ENCODE measurements at regions not wholly inside any gene's neighbourhood (a gene's known extent, or its start where the extent isn't known, plus 50 kb on each side); places are given as distances from the start of the nearest gene placed in this dataset.

DNA sequence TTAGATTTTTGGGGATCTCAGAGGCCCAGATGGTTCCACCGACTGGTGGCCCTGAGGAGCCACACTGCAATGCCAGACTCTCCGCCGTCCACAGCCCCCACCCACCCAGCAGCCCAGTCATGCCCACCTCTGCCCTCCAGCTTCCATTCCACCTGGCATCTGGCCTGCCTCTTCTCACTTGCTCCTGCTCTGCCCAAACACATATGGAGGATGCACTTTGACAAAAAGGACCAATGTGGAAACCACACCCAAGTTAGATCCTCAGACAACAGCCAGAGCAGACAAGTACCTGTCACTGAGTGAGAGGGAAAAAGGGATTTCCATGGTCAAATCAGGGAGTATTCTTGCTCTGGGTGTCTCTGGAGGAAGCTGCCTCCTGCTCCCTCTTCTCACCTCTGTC, 120.6 kb upstream of the NXT1 start:
- no peak for DNase-seq

DNA sequence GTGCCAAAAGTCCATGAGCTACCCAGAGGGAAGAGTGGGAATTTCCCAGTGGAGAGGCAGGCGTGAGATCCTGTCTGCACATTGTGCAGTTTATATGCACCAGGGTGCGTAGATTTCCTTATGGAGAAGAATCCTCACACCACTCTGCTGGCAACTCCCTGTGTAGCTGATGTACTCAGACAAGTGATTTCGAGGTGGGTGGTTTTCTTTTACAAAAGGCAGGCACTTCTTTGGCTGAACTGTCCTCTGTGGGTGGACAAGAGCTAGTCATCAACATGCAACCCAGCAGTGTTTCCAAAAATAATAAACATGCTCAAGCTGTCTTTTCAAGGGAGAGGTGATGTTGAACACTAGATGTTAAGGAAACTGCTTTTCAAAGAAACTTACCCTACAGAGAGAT, 121.7 kb upstream of the NXT1 start:
- DNase-seq: no peak

DNA sequence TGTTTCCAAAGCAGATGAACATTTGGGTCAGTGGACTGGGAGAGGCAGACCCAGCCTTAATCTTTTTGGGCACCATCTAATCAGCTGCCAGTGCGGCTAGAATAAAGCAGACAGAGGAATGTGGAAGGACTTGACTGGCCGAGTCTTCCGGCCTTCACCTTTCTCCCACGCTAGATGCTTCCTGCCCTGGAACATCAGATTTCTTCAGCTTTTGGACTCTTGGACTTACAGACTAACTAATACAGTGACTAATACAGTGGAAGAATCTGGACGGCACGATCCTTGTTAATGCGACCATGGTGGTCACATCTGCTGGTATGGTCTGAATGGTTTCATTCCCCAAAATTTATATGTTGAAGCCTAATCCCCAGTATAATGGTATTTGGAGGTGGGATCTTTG, 122.6 kb upstream of the NXT1 start:
- no peak for DNase-seq

DNA sequence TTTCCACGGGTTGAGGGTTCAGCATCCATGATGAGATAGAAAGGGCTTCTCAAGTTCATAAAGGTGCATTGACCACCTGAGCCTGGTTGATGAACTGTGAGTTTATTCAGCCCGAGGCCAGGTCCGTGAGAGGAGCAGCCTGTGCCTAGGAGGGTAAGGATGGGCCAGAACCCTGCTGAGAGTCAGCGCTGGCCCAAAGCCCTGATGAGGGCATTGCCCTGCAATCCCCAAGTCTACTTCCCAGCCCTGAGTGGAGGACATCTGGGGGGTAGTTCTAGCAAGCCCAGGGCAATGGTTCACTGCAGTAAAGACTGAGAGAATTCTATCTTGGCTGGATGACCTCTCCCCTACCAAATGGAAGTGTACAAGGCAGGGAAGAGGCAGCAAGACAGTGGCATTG, 123.3 kb upstream of the NXT1 start:
- DNase-seq: no peak

DNA sequence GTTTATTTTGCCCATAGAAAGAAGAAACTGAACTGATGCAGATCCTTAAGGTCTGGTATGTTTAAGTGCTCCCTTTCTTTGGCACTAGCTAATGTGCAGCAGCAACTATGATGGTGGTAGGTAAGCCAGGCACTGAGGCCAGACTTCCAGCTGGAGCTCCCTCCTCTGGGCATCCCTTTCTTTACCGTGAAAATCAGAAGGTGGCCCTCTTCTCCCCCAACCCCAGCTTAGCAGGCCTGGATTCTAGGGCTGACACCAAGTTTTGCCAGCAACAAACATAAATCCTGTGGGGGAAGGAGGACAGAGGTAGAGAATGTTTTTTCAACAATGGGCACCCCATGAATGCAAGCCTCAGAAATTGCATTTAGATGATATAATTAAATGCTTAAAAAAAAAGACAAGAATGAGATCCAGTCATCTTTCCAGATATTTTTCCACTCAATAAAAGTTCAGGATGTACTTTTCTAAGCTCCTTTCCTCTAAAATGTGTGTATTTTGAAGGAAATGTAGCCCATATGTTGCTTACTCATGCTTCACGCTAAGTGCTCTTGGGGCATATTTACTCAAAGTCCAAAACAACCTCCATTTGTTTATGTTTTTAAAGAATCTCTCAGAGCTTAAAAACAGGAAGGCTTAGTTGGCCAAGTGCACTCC, 123.9 kb upstream of the NXT1 start:
- DNase-seq: no peak

DNA sequence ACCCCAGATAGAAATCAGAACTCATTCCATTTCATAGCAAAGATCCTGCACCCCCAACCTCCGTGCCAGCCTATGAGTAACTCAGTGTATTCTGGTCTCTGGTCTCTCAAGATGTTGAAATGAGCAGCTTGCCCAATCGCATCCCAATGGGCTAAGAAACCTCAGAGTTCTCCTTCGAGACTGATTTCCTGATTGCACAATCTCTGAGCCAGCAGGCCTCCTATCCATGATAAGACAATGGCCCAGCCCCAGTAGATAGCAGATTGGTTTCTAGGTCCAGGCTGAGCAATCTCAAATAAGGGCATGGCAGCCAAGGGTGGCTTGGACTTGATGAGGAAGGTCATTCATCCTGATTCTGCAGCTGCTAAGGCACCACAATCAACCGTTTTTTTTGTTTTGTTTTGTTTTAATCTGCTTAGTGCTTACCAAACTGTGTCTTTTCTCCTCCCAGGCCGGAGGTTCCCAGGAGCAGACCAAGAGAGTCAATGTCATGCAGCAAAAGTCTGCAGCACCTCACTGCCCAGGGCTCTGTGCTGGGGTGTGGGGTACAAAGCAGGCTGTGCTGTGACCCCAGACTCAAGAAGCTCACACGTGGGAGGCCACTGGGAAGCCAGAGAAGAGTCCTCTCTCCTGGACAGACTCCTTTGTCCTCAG, 125.1 kb upstream of the NXT1 start:
- DNase-seq: peak; percentile 1

DNA sequence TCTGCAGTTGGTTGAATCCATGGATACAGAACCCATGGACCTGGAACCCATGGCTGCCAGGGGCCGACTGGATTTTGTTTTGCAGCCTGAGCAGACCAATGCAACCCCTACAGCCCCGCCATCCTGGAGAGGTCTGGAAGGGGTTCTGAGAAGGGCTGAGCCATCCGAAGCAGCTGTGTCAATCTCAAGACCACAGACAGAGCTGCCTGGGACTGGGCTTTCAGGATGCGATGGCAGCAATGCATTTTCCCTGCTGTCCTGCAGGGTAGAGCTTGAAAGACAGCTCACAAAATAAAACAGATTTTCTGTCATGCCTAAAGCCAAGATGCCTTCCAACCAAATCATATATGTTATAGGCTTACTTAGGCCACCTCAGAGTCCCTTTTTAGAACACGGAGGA, 125.8 kb upstream of the NXT1 start:
- DNase-seq: no peak

DNA sequence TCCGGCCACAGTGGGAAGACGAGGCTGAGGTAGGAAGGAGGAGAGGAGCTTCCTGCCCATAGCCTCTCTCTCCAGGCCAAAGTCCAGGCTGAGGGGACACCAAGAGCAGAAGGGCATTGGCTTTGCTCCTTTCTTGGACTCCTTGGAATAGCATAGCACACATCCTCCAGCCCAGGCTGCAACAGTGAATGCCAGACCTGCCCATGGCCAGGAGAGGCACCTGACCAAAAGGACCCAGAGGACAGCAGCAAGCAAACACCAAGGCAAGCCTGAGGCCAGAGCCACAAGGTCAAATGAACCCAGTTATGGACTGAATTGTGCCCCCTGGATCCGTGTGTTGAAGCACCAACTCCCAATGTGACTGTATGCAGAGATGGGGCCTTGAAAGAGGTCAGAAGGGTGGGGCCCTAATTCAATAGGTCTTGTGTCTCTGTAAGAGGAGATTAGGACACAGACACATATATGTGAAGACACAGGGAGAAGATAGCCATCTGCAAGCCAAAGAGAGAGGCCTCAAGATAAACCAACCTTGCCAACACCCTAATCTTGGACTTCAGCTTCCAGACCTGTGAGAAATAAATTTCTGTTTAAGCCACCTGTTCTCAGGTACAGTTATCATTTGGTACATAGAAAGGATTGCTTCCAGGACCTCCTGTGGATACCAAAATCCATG, 126.5 kb upstream of the NXT1 start:
- DNase-seq: no peak

DNA sequence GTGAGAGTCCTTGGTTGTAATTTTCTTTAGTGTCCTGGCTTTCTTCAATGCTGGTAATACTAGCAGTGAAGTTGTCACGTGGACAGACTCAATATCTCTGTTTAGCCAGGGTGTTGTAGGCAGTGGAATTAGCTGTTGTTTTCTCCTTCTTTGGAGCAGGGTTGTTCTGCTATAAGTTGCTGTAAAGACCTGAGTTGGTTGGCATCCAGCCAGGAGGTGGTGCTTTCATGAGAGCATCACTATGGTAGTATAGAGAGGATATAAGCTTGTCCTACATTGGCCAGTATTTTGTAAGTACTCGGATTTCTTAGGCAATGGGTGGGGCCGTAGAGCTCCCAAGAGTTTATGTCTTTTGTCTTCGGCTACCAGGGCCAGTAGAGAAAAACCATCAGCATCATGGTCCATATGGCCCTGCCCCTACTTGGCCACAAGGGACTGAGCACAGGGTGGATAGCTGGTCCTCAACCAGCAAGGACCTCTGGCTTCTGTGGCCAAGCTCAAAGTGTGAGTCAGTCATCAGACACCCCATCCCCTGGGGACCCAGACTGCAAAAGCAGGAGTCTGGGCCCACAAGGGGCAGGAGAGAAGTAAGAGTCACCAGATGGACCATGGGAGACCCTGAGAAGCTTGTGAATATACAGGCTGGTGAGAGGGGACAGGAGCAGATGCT, 127.9 kb upstream of the NXT1 start:
- DNase-seq: no peak

DNA sequence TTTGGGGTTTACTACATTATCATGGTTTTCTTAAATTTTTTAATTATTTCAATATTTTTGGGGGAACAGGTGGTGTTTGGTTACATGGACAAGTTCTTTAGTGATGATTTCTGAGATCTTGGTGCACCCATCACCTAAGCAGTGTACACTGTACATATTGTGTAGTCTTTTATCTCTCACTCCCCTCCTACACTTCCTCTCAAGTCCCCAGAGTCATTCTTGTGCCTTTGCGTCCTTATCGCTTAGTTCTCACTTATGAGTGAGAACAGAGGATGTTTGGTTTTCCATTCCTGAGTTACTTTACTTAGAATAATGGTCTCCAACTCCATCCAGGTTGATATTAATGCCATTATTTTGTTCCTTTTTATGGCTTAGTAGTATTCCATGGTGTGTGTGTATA, 130.9 kb upstream of the CD93 start:
- no peak for DNase-seq

DNA sequence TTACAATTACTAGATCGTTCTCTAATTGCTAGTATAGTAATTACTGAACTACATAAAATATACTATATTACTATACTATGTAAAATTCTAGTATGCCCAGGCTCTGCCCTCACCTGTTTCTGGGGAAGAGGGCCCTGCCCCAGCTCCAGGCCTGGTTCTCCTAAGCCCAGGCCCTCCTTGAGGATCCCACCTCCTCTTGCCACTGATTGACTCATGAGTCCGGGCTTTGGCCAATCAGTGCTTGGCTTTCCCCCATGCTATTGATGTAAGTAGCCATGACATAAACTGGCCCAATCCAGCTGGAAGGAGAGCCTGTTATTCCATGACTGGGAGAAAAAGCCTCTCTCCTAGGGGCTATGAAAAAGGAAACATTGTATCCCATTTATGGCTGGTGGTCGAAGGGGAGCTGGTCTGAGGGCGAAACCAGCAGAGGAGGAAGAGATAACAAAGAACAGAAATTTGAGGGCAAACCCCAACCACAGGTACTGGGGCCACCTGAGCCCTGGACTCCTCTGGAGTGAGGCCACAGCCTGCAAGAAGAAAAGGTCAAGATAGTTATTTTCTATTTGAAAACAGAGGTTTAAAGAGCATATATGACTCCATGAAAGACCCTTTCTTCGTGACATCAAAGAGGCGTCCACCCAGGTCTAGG, 129.3 kb upstream of the CD93 start:
- DNase-seq: no peak

DNA sequence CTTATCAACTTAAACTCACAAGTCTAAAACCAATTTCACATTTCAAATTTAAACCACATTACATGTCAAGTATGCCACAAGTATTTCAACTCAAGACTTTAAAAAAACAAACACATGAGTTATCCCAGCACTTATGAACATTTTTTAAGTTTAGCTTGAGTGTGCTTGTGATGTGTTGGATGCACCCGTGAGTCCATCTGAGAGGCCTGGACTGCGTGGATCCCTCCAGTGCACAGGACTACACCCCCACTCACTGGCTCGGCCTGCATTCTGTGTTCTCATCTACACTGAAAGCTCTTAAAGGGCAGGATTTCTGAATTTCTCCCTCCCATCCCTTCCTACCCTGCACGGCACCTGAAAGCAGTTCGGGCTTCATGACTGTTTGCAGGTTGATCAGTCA, 128.8 kb upstream of the CD93 start:
- DNase-seq: no peak

DNA sequence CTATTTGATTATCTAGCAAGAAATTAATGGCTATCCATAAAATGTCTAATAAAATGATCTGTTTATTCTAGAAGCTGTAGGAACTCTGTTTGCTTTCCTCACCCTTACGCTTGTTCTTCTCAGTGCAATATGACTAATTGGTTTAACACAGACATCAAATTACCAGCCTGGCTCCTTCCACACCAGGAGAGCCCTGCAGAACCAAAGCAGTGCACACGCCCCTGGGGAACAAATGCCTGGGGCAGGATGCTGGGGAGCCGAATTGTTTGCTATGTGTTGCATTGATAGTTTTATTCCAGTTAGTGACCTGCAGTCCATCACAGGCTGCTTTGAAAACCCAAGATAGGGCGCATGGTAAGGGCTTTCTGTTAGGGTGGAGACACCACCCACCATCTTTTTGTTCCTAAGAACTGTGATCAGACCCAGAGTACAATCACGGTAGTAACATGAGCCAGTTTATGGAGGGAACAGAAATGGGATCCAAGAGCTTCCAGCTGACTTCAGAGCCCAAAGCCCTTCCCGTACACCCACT, 126.4 kb upstream of the CD93 start:
- DNase-seq: no peak

DNA sequence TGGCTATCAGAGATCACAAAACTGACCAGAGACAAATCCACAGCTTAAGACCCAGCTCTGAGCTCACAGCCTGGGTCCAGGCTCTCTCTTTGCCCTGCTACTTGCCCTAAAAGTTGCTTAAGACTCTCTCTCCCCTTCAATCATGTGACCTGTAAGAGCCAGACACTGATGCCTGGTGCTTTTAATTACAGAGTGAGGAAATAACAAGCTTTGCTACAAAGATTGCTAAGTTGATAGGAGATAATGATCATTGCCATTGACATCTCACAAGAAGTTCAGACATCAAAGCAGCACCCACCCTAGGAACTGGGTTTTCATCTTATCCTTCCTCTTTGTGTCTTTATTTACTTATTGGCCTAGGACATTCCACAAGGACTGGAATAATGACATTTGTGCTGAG, 125.9 kb upstream of the CD93 start:
- no peak for DNase-seq

DNA sequence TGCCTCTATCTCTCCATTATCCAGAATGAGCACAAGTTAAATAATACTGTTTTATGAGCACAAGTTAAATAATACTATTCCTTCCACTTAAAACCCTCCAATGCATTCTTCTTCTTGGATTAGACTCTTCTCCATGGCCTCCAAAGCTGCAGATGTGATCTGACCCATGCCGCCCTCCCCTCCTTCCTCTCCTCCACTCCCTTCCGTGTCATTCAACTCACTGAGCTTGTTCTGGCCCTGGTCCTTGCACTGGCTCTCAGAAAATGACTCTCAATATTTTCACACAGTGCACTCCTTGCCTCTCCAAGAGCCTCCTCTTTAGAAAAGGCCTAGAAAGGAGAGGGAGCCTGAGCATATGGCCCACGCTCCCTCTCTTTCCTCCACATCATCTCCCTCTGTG, 125.0 kb upstream of the CD93 start:
- DNase-seq: no peak

DNA sequence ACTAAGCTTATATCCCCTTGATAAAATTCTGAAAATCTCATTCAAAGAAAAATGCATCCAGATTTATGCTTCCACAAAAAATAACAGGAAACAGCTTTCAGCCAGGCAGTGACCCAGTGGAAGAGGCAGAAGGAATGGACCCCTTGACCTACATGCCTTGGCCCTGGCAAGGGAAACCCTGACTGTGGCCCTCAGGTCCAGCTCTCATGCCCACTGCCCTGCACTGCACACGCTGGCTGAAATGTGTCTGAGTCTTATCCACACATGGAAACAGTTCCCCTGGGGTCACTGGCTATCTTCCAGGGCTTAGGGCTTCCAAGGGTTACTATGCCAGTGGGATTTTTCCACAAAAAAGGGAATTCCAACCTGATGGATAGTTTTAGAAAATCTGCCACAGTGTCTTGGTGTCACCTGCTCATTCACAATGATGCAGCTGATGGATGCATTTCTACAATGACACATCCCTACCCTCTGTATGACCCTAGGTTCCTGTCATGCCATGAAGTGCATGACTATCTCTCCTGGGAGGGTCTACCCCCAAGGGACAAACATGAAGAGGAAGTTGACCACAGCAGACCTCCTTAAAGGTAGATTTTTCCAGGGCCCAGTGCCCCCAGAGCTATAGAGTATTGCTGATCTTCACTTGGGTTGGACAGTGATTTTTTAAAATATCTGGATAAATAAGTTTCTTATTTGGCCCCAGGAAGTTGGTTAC, 121.9 kb upstream of the CD93 start:
- no peak for DNase-seq

DNA sequence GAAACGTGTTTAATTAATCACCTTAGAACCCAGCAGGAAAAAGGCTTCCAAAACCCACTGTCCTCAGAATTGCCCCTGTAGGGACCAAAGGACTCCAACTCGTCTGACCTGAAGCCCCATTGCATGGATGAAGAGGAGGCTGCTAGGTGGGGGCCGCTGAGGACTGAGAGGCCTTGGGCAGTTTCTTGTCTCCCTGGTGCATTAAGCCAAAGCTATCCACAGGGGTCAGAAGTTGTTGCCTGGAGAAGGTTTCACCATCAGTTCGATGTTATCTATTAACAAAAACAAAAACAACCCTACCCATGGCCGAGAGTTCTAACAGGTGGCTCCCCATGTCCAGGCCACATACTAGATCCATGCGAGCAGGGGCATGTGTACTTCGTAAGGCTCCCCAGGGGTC, 120.9 kb upstream of the CD93 start:
- no peak for DNase-seq

DNA sequence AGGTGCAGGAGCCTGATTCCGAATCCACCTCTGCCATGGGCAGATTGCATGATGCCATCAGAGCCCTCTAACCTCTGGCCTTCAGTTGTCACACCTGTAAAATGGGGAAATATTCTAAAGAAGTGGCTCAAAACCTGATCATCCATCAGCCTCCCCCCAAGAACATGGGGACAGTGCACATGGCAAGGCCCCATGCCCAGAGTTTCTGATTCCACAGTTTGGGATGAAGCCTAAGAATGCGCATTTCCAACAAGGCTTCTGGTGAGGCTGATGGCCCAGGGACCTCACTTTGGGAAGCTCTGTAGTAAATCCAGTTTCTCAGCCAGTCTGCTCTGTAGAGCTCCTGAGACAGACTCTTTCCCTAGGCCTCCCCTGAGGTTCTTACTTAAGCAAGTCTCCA, 119.9 kb upstream of the CD93 start:
- no peak for DNase-seq

DNA sequence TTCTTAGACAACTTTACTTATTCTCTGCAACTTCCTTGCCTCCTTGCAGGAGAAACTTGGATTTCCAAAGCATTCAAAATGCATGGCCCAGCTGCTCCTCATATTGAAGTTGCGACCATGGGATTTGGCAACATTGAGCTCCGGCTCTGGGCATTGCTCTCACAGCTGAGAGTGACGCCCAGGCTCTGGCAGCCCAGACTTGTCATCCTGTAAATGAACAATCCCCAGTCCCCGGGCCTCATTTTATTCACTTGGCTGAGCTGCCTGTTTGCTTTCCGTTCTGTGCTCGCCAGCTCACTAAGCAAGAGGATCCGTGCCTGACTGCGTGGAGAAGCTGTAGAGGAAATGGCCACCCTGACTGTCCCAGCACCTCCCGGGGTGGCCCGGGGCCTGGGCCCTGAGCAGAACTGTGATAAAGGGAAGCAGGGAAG, 119.5 kb upstream of the CD93 start:
- no peak for DNase-seq

DNA sequence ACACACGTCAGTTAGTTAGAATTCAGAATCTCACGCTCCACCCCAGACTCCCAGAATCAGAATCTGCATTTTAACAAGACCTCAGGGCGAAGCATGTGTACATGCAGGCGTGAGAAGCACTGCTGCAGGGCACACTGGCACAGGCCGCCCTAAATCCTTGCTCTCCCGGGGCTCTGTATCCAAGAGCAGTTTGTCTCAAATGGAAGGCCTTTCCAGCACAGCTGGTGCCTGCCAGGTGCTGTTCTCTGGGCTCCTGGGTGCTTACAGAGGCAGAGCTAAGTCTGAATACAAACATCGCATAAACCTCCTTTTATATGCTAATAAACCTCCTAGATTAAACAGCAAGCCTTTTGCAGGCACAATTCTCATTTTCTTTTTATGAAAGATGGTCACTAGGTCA, 119.1 kb upstream of the CD93 start:
- no peak for DNase-seq

DNA sequence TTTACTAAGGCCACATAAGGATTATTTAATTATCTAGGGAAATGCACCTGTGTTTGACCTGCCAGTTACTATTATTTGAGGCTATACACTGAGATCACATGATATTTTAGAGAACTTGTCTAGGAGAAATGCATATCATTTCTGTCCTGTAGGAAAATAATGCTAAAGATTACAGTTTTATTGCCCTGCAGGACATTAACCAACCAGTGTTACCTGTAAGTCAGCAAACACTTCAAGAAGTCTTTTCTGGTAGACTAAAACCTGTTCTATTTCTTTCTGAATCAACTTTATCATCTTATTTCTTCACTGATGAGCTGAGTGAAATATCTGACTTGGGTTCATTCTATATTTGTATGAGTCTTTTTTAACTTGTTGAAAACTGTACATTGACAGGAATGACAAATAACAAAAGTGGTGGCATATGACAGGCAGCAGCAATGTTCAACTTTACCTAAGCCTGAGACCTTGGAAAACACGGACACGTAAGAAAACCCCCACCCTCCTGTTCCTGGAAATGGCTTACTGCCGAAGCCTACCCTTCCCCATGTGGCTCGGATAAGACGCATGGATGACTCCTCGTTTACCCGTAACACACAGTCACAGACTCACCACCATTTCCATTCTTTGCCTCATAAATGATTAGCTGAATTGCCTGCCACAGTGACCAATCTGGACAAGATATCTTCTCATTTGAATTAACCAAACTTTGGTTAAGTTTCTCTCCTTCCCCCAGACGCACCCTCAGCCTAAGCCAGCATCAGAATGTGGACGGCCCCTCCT, 118.0 kb upstream of the CD93 start:
- DNase-seq: no peak

DNA sequence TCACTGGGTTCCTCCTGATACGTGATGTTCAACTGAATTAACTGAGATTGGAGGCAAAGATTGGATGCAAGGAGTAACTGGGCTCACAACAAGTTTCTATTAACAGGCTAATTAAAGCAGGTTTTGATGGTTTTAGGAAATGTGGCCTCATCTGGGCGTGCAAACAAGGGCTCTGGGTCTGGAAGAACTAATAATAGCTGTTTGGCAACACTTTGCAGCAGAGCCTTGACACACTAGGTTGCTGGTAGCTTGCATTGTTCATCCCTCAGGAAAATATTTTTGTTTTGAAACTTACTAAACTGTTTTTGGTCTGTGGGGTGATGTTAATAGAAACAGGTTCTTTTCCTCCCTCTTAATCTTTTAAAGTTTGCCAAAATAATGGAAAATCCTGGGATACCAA, 117.2 kb upstream of the CD93 start:
- no peak for DNase-seq

Measured in CD4-positive, alpha-beta T cell treated with Interleukin-21 for 1 hour (primary cell).